ENCODE measurements at regions not wholly inside any gene's neighbourhood (a gene's known extent, or its start where the extent isn't known, plus 50 kb on each side); places are given as distances from the start of the nearest gene placed in this dataset.
"Not testable (repeated sequence)": the region's sequence is repeated elsewhere in the genome, so short reads cannot be mapped to it uniquely, and the experiment has no call there.

GRCh38 chr14:43522901-43523300, 984.2 kb downstream of the FSCB start:
- H3K4me2 ChIP-seq = no peak overlapping the region

GRCh38 chr14:43522191-43522590, 984.9 kb downstream of the FSCB start:
- peak in 1 of 11 experiments; percentile 13; a peak in 1 of 22 replicates for TF ChIP-seq Cebpa-rat (IDR thresholded peaks at IDR 0.05)
- Histone ChIP-seq H3K9ac (no peak overlapping the region), H3K36me3 (no peaks in the 10 kb centered on the region), H3K4me1 (no peaks in the 10 kb centered on the region), H3K27ac (no peak overlapping the region), H3K27me3 (no peaks in the 10 kb centered on the region), H4K20me1 (no peaks in the 10 kb centered on the region), H3K9me3 (replicated peaks in 1 of 11) (no peaks in the 10 kb centered on the region), H3K4me3 (no peak overlapping the region), H3K4me2 (no peak overlapping the region)

More at GRCh38 chr14:43522901-43523300, 984.2 kb downstream of the FSCB start:
- Histone ChIP-seq H3K9ac (no peak overlapping the region), H3K4me3 (no peak overlapping the region), H3K9me3 (replicated peaks in 1 of 11) (no peaks in the 10 kb centered on the region), H3K4me1 (no peaks in the 10 kb centered on the region), H3K36me3 (no peaks in the 10 kb centered on the region), H3K27ac (no peak overlapping the region), H4K20me1 (no peaks in the 10 kb centered on the region), H3K27me3 (no peaks in the 10 kb centered on the region)
- TF ChIP-seq Cebpa-rat (IDR thresholded peaks at IDR 0.05) = no peak

DNA sequence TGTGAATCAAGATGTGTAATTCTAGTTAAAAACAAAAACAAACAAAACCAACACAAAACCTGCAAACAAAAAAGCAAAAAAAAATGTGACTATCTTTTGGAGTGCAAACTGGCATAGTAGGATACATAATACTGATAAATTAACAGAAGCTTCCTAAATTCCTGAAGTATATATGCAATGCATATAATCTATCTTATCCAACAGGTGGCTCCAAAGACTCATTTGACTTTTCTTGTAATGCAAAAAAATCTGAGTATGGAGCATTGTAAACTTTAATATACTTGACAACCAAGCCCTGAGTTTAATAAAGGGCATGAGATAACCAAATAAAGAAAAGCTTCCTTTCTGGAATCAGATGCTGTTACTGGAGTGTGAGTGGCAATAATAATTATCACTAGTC, 1003.6 kb downstream of the FSCB start:
- no peaks in the 10 kb centered on the region for H3K36me3 ChIP-seq
- no peak overlapping the region for H3K9ac ChIP-seq
- no peak overlapping the region for H3K27ac ChIP-seq
- H3K4me1 ChIP-seq = no peaks in the 10 kb centered on the region
- H3K4me3 ChIP-seq = no peak overlapping the region
- no peak for TF ChIP-seq Cebpa-rat (IDR thresholded peaks at IDR 0.05)
- no peaks in the 10 kb centered on the region for H4K20me1 ChIP-seq
- H3K27me3 ChIP-seq = no peaks in the 10 kb centered on the region
- no peaks in the 10 kb centered on the region for H3K9me3 ChIP-seq (replicated peaks in 1 of 11)
- H3K4me2 ChIP-seq = no peak overlapping the region

DNA sequence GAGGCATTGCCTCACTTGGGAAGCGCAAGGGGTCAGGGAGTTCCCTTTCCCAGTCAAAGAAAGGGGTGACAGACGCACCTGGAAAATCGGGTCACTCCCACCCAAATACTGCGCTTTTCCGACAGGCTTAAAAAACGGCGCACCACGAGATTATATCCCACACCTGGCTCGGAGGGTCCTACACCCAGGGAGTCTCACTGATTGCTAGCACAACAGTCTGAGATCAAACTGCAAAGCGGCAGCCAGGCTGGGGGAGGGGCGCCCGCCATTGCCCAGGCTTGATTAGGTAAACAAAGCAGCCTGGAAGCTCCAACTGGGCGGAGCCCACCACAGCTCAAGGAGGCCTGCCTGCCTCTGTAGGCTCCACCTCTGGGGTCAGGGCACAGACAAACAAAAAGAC, 1014.7 kb downstream of the FSCB start:
- H3K9ac ChIP-seq; H3K4me1 ChIP-seq; H3K36me3 ChIP-seq; H3K27me3 ChIP-seq; H3K4me3 ChIP-seq; H4K20me1 ChIP-seq; H3K9me3 ChIP-seq (replicated peaks in 1 of 11); H3K27ac ChIP-seq; H3K4me2 ChIP-seq: not testable (repeated sequence)

DNA sequence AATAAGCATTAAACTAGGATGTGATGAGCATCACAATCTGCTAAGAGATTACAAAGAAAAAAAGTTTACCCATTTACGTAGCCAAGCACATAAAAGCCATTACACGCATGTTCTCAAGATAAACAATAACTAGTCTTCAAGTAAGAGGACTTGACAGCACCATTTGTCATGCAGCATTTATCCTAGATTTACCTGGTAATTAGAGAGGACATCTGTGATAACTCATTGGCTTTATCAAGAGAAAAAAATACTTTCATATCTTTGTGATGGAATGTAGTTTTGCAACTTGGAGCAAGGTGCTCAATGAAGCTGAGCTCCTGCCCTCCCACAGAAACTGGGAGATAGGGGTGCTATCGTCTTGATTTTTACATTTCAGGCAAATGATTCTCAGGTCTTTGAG, 1023.7 kb downstream of the FSCB start:
- no peaks in the 10 kb centered on the region for H3K27me3 ChIP-seq
- no peaks in the 10 kb centered on the region for H3K4me1 ChIP-seq
- H3K4me3 ChIP-seq = no peak overlapping the region
- no peaks in the 10 kb centered on the region for H3K9me3 ChIP-seq (replicated peaks in 1 of 11)
- TF ChIP-seq Cebpa-rat (IDR thresholded peaks at IDR 0.05) = no peak
- H3K36me3 ChIP-seq = no peaks in the 10 kb centered on the region
- H3K9ac ChIP-seq = no peak overlapping the region
- H4K20me1 ChIP-seq = no peaks in the 10 kb centered on the region
- H3K27ac ChIP-seq = no peak overlapping the region
- no peak overlapping the region for H3K4me2 ChIP-seq

- Histone ChIP-seq H3K36me3 (no peaks in the 10 kb centered on the region), H3K4me3 (no peak overlapping the region), H4K20me1 (no peaks in the 10 kb centered on the region), H3K9ac (no peak overlapping the region), H3K9me3 (replicated peaks in 1 of 11) (no peaks in the 10 kb centered on the region), H3K27ac (no peak overlapping the region), H3K27me3 (no peaks in the 10 kb centered on the region), H3K4me2 (no peak overlapping the region), H3K4me1 (no peaks in the 10 kb centered on the region)
- no peak for TF ChIP-seq Cebpa-rat (IDR thresholded peaks at IDR 0.05)
Observed at GRCh38 chr14:43481864-43482263, 1025.2 kb downstream of the FSCB start.

DNA sequence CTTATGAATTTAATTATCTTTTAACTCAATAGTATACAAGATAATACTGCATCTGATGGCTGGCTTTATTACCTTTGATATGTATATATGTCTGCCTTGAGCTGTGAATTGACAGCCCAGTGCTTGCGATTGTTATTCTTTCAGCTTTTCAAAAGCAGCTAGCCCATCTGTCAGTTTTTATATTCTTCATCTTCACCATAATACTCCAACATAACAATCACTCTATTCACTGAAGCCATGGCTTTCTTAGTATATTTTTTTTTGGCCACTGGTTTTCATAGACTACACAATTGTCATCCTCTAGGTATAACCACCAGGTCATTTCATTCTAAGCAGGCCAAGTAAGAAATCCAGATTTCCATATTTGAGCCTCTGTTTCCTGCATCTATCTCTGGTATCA, 1026.1 kb downstream of the FSCB start:
- TF ChIP-seq Cebpa-rat (IDR thresholded peaks at IDR 0.05) = no peak
- no peaks in the 10 kb centered on the region for H3K36me3 ChIP-seq

GRCh38 chr14:43479596-43480195, 1027.4 kb downstream of the FSCB start:
- no peaks in the 10 kb centered on the region for H3K9me3 ChIP-seq (replicated peaks in 1 of 11)
- H3K4me1 ChIP-seq = 0 out of 20 replicates have a peak, but pooled peaks cover 0 to 3% (median 0%) of the 10 kb centered on the region in 10 experiments
- H3K4me3 ChIP-seq = no peak overlapping the region
- no peak for TF ChIP-seq Cebpa-rat (IDR thresholded peaks at IDR 0.05)
- no peaks in the 10 kb centered on the region for H4K20me1 ChIP-seq
- H3K4me2 ChIP-seq = no peak overlapping the region
- no peaks in the 10 kb centered on the region for H3K36me3 ChIP-seq
- H3K27me3 ChIP-seq = no peaks in the 10 kb centered on the region
- H3K9ac ChIP-seq = no peak overlapping the region
- H3K27ac ChIP-seq = no peak overlapping the region

More for the DNA sequence above, 1026.1 kb downstream of the FSCB start:
- no peaks in the 10 kb centered on the region for H3K4me1 ChIP-seq
- H3K9me3 ChIP-seq (replicated peaks in 1 of 11) = no peaks in the 10 kb centered on the region
- H3K27ac ChIP-seq = no peak overlapping the region
- no peak overlapping the region for H3K9ac ChIP-seq
- H3K4me3 ChIP-seq = no peak overlapping the region
- H3K27me3 ChIP-seq = no peaks in the 10 kb centered on the region
- H4K20me1 ChIP-seq = no peaks in the 10 kb centered on the region
- no peak overlapping the region for H3K4me2 ChIP-seq

DNA sequence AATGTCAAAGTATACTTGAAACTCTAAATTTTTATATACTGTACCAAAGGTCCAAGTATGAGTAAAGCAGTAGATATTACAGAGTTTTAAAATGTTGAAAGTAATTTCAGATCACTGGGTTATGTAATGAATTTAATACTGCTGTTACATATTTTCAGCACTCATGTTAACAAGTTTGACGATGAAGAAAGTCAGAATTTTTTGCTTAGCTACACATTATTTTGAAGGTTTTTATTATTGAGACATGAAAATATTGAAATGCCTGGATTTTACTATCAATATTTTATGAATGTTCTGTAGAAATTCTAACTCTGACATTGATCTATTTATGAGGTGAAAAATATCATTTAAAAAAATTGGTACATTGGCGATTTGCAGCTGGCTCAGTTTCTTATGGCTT, 1030.3 kb downstream of the FSCB start:
- no peaks in the 10 kb centered on the region for H3K9me3 ChIP-seq (replicated peaks in 1 of 11)
- no peak overlapping the region for H3K4me2 ChIP-seq
- no peak overlapping the region for H3K4me3 ChIP-seq
- H3K9ac ChIP-seq = no peak overlapping the region
- H3K4me1 ChIP-seq = 0 out of 20 replicates have a peak, but pooled peaks cover 0 to 3% (median 0%) of the 10 kb centered on the region in 10 experiments
- H3K36me3 ChIP-seq = no peaks in the 10 kb centered on the region
- no peak overlapping the region for H3K27ac ChIP-seq
- H3K27me3 ChIP-seq = no peaks in the 10 kb centered on the region
- H4K20me1 ChIP-seq = no peaks in the 10 kb centered on the region
- no peak for TF ChIP-seq Cebpa-rat (IDR thresholded peaks at IDR 0.05)

GRCh38 chr14:43475757-43476156, 1031.3 kb downstream of the FSCB start:
- Histone ChIP-seq H3K4me1 (0 out of 20 replicates have a peak, but pooled peaks cover 0 to 3% (median 0%) of the 10 kb centered on the region in 10 experiments), H4K20me1 (no peaks in the 10 kb centered on the region), H3K4me2 (no peak overlapping the region), H3K36me3 (no peaks in the 10 kb centered on the region), H3K4me3 (no peak overlapping the region), H3K27me3 (no peaks in the 10 kb centered on the region), H3K9me3 (replicated peaks in 1 of 11) (no peaks in the 10 kb centered on the region), H3K27ac (no peak overlapping the region), H3K9ac (no peak overlapping the region)
- no peak for TF ChIP-seq Cebpa-rat (IDR thresholded peaks at IDR 0.05)
